ENCODE measurements at regions not wholly inside any gene's neighbourhood (a gene's known extent, or its start where the extent isn't known, plus 50 kb on each side); places are given as distances from the start of the nearest gene placed in this dataset.

DNA sequence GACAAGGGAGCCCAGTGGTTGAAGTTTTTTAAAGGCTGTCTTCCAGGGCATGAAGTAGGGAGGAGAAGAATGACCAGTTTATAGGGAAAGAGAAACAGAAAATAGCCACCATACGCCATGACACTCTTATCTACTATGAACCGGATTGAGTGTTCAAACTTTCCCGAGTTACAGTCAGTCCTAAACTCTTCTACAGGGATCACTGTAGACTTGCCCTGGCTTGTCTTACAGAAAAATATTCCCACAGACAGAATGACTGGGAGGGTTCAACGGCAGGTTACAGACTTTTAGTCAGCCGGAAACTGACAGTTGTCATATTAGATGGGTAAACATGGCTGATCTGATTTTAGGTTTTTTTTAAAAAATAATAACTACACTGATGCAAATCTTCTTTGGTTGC is 662.5 kb upstream of the SOX9 start:
- Histone ChIP-seq H3K36me3 (ENCODE audit: insufficient read depth, low read length) (no peaks in the 10 kb centered on the region), H3K9ac (ENCODE audit: low read depth, low read length) (no peak overlapping the region), H3K9me3 (ENCODE audit: control insufficient read depth, insufficient read depth, low read length) (no peaks in the 10 kb centered on the region), H3K4me1 (ENCODE audit: insufficient read depth, low read length) (peaks cover 8% of the 10 kb centered on the region)

DNA sequence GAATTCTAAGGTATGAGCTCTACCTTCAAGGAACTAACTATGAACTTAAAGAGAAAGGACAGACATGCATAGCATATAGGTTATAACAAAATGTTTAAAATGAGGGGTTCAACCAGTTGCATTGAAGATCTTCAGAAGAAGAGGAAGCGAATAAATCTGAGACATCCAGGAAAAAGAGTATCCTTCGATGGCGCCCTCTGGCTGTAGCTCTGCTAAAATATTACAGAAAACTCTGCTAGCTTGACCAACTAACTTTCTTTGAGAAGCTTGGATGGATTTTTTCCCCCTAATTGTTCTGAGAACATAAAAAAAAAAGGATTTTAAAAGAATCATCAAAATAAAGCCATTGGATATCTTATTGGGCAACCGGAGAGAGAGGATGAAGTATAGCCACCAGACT is 659.9 kb upstream of the SOX9 start:
- Histone ChIP-seq H3K36me3 (ENCODE audit: insufficient read depth, low read length) (no peaks in the 10 kb centered on the region), H3K9ac (ENCODE audit: low read depth, low read length) (no peak overlapping the region), H3K9me3 (ENCODE audit: control insufficient read depth, insufficient read depth, low read length) (no peaks in the 10 kb centered on the region)

DNA sequence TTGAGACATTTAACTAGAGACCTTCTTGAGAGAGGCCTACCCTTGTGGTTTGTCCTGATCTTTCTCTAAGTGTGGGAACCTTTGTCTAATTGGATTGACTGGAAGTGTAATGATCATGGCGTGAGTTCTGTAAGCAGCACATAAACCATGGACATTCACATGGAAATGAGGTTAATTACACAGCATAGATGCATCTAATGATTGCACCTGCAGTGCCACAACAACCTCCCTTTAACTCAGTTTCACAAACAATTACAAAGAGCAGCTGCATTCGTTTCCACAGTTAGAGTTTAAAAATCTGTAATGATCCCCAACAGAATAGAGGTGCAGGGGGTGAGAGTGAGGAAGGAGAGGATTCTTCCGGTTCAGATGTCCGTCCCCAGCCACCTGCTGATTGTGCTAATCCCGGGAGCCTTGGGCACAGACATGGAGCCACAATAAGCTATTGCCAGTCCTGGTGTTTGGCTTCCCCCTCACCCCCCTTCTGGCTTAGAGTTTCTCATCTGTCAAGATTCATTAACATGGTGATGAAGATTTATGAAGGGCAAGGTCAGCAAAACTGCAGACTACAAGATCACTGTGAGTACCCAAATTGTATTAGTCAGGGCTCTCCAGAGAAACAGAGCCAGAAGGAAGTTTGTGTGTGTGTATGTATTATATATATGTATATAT is 659.2 kb upstream of the SOX9 start:
- H3K9me3 ChIP-seq (ENCODE audit: control insufficient read depth, insufficient read depth, low read length): no peaks in the 10 kb centered on the region

More for the DNA sequence above, 659.9 kb upstream of the SOX9 start:
- H3K4me1 ChIP-seq (ENCODE audit: insufficient read depth, low read length): peaks cover 18% of the 10 kb centered on the region

DNA sequence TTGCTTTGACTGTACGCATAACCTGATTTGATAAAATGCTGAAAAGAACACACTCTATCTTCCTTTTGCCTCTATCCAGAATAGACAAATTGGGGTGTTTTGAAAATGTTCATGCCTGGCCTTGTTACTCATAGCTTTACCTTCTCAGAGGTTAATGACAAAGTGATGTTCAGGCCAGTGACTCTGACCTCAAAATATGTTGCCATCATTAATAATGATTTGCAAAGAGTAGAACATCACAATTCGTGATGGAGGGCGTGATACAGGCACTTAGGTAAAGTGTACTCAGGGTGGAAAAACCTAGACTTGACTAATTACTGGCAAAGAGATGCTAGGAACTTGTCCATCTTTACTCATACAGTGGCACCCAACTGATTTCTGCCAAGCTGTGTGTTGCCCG is 656.6 kb upstream of the SOX9 start:
- Histone ChIP-seq H3K9ac (ENCODE audit: low read depth, low read length) (no peak overlapping the region), H3K9me3 (ENCODE audit: control insufficient read depth, insufficient read depth, low read length) (no peaks in the 10 kb centered on the region), H3K36me3 (ENCODE audit: insufficient read depth, low read length) (no peaks in the 10 kb centered on the region), H3K4me1 (ENCODE audit: insufficient read depth, low read length) (peaks cover 18% of the 10 kb centered on the region)

More for the DNA sequence above, 659.2 kb upstream of the SOX9 start:
- Histone ChIP-seq H3K9ac (ENCODE audit: low read depth, low read length) (no peak overlapping the region), H3K4me1 (ENCODE audit: insufficient read depth, low read length) (peaks cover 18% of the 10 kb centered on the region), H3K36me3 (ENCODE audit: insufficient read depth, low read length) (no peaks in the 10 kb centered on the region)

DNA sequence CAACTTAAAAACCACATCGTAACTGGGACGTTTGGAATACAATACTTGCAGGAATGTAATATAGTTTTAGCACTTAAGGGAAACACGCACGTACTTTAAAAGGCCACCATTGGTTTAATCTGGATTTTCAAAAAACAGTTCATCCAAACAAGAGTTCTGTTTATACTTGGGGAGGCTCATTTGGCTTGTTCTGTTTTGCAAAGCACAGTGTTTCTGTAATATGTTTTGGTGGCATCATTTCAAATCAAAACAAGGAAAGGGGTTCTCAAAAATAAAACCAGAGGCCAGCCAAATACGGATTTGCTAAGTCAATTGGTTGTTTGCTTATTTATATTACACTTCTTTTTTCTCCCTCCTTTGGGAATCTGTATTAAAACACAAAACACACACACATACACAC is 656.1 kb upstream of the SOX9 start:
- H3K9ac ChIP-seq (ENCODE audit: low read depth, low read length): no peak overlapping the region
- no peaks in the 10 kb centered on the region for H3K36me3 ChIP-seq (ENCODE audit: insufficient read depth, low read length)
- peaks cover 18% of the 10 kb centered on the region for H3K4me1 ChIP-seq (ENCODE audit: insufficient read depth, low read length)
- no peaks in the 10 kb centered on the region for H3K9me3 ChIP-seq (ENCODE audit: control insufficient read depth, insufficient read depth, low read length)

GRCh38 chr17:71467719-71468118 is 653.1 kb upstream of the SOX9 start:
- no peak overlapping the region for H3K9ac ChIP-seq (ENCODE audit: low read depth, low read length)

GRCh38 chr17:71470062-71470461 is 650.8 kb upstream of the SOX9 start:
- Histone ChIP-seq H3K4me1 (ENCODE audit: insufficient read depth, low read length) (no peaks in the 10 kb centered on the region), H3K9ac (ENCODE audit: low read depth, low read length) (no peak overlapping the region), H3K36me3 (ENCODE audit: insufficient read depth, low read length) (no peaks in the 10 kb centered on the region), H3K9me3 (ENCODE audit: control insufficient read depth, insufficient read depth, low read length) (no peaks in the 10 kb centered on the region)

More at GRCh38 chr17:71467719-71468118, 653.1 kb upstream of the SOX9 start:
- peaks cover 16% of the 10 kb centered on the region for H3K4me1 ChIP-seq (ENCODE audit: insufficient read depth, low read length)
- H3K9me3 ChIP-seq (ENCODE audit: control insufficient read depth, insufficient read depth, low read length): no peaks in the 10 kb centered on the region
- H3K36me3 ChIP-seq (ENCODE audit: insufficient read depth, low read length): no peaks in the 10 kb centered on the region

GRCh38 chr17:71472809-71473789 is 647.7 kb upstream of the SOX9 start:
- H3K9ac ChIP-seq (ENCODE audit: low read depth, low read length): no peak overlapping the region
- H3K36me3 ChIP-seq (ENCODE audit: insufficient read depth, low read length): no peaks in the 10 kb centered on the region
- no peaks in the 10 kb centered on the region for H3K4me1 ChIP-seq (ENCODE audit: insufficient read depth, low read length)
- no peaks in the 10 kb centered on the region for H3K9me3 ChIP-seq (ENCODE audit: control insufficient read depth, insufficient read depth, low read length)

- Histone ChIP-seq H3K9ac (ENCODE audit: low read depth, low read length) (no peak overlapping the region), H3K9me3 (ENCODE audit: control insufficient read depth, insufficient read depth, low read length) (no peaks in the 10 kb centered on the region), H3K36me3 (ENCODE audit: insufficient read depth, low read length) (no peaks in the 10 kb centered on the region), H3K4me1 (ENCODE audit: insufficient read depth, low read length) (no peaks in the 10 kb centered on the region)
Measured at GRCh38 chr17:71477356-71477755, 643.5 kb upstream of the SOX9 start.

- no peak overlapping the region for H3K9ac ChIP-seq (ENCODE audit: low read depth, low read length)
- H3K9me3 ChIP-seq (ENCODE audit: control insufficient read depth, insufficient read depth, low read length): no peaks in the 10 kb centered on the region
- no peaks in the 10 kb centered on the region for H3K36me3 ChIP-seq (ENCODE audit: insufficient read depth, low read length)
- no peaks in the 10 kb centered on the region for H3K4me1 ChIP-seq (ENCODE audit: insufficient read depth, low read length)
Measured at GRCh38 chr17:71480099-71480498, 640.7 kb upstream of the SOX9 start.

DNA sequence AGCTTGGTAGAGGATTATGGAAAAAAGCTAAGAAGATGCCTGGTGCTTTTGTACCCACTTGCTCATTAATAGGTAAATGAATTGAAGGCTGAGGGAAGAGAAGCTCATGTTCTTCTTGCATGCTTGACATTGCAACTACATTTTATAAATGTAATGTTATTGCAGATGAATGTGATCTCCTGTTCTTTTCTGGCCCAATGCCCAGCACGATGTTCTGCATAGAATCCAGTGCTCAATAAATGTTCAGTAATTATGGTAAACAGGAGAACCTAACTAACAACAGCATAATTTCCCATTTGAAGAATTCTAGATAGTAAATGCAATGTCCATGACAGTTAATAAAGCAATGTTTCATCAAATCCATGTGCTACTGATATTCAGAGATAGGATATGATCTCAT is 638.2 kb upstream of the SOX9 start:
- H3K36me3 ChIP-seq (ENCODE audit: insufficient read depth, low read length): no peaks in the 10 kb centered on the region
- H3K9ac ChIP-seq (ENCODE audit: low read depth, low read length): no peak overlapping the region
- H3K9me3 ChIP-seq (ENCODE audit: control insufficient read depth, insufficient read depth, low read length): no peaks in the 10 kb centered on the region
- H3K4me1 ChIP-seq (ENCODE audit: insufficient read depth, low read length): no peaks in the 10 kb centered on the region

DNA sequence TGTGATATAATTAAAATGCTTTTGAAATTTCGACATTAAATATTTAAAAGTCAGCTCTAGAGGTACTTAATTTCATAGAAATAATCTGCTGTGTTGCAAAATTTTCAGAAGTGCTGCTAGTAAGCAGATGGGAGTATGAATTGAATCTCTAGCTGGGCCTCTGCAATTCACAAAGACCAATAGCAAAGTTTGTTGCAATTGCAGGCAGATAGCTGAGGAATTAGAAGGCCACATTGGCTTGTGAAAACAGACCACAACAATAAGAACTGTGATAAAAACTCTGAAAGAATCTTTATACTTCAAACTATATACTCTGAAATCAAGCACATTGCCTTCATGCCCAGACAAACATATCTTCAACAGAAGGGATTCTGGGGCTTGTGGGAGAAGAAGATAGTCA is 636.3 kb upstream of the SOX9 start:
- H3K9me3 ChIP-seq (ENCODE audit: control insufficient read depth, insufficient read depth, low read length): no peaks in the 10 kb centered on the region
- H3K36me3 ChIP-seq (ENCODE audit: insufficient read depth, low read length): no peaks in the 10 kb centered on the region
- H3K9ac ChIP-seq (ENCODE audit: low read depth, low read length): no peak overlapping the region
- H3K4me1 ChIP-seq (ENCODE audit: insufficient read depth, low read length): no peaks in the 10 kb centered on the region

DNA sequence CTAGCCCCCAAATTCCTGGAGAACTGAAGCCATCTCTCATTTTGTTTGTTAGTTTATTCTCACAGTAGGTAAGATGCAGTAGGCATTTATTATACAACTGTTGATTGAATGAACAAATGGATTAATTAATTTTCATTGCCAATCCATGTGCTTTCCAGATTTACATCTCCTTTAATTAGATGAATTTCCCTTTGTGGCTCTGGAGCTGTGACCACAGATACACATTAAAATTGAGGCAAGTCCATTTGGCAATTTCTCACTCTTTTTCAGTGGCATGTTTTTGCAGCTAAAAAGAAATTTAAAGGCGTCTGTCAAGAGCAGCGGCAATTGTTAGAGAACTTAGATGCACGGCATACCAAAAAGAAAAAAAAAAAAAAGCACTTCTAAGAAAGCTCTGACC is 635.4 kb upstream of the SOX9 start:
- Histone ChIP-seq H3K9me3 (ENCODE audit: control insufficient read depth, insufficient read depth, low read length) (no peaks in the 10 kb centered on the region), H3K4me1 (ENCODE audit: insufficient read depth, low read length) (no peaks in the 10 kb centered on the region), H3K9ac (ENCODE audit: low read depth, low read length) (no peak overlapping the region), H3K36me3 (ENCODE audit: insufficient read depth, low read length) (no peaks in the 10 kb centered on the region)

- Histone ChIP-seq H3K9me3 (ENCODE audit: control insufficient read depth, insufficient read depth, low read length) (no peaks in the 10 kb centered on the region), H3K4me1 (ENCODE audit: insufficient read depth, low read length) (no peaks in the 10 kb centered on the region), H3K36me3 (ENCODE audit: insufficient read depth, low read length) (no peaks in the 10 kb centered on the region), H3K9ac (ENCODE audit: low read depth, low read length) (no peak overlapping the region)
Measured at GRCh38 chr17:71486261-71486660, 634.6 kb upstream of the SOX9 start.

DNA sequence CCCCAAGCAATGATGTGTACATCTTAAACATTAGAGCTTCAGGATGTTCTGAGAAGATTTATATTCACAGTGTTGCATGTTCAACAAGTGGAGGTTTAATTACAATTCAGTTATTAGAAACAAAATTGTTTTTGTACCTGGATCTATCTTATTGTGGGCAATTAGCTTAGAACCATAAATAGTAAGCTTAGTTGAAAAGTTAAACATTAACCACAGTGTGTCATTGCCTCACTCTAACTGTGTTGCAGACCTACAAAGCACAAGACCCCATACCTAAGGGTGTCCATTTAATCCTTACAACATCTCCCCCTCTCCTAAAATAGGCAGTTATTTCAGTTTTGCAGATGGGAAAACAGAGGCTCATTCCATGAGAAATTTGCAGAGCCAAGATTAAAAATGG is 632.0 kb upstream of the SOX9 start:
- no peaks in the 10 kb centered on the region for H3K9me3 ChIP-seq (ENCODE audit: control insufficient read depth, insufficient read depth, low read length)
- H3K4me1 ChIP-seq (ENCODE audit: insufficient read depth, low read length): no peaks in the 10 kb centered on the region
- H3K9ac ChIP-seq (ENCODE audit: low read depth, low read length): no peak overlapping the region
- no peaks in the 10 kb centered on the region for H3K36me3 ChIP-seq (ENCODE audit: insufficient read depth, low read length)

All from ES-I3 (cell line).